Ovary (tissue), 3 donors: ENCODE measurements at regions not wholly inside any gene's neighbourhood (a gene's known extent, or its start where the extent isn't known, plus 50 kb on each side); places are given as distances from the start of the nearest gene placed in this dataset.

Experiments
- CTCF ChIP-seq, 3 donors: fragments of 450-650 bp in 2 of 3; fragments of 200-600 bp in 1 of 3; IDR thresholded peaks; one replicate each; pipeline versions ENCODE4 v1.5.1 to v1.8.0; 2016 to 2022; ENCODE audit warnings: antibody characterized with exemption in 3 of 3, mild to moderate bottlenecking in 1 of 3
- EP300 ChIP-seq: sonication (generic); formaldehyde crosslinking; IDR thresholded peaks from one replicate; pipeline ENCODE4 v1.6.1; 2017; ENCODE audit warnings: antibody characterized with exemption
- donor health status: DM: no; HTN: no; CAD: no.

DNA sequence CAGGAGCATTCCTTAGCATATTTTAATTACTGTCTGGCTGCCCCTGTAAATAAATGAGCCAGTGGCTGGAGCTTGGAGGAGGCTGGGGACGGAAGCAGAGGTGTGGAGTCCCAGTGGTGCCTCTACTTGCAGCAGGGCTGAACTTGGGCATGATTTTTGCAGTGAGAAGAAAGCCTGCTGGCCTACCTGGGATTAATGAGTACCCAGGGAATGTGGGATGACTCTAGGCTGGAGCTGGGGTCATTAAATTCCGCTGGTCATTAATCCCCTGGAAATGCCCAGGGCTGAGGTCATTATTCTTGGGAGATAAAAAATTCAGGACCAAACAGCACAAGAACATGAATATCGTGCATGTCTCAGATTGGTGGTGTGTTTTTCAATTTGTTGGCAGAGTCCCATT lies 753.3 kb downstream of the VRK1 start:
- TF ChIP-seq CTCF (IDR thresholded peaks at IDR 0.05) = no peak
- no peak for TF ChIP-seq EP300
